GM18867 (cell line): ENCODE measurements at regions not wholly inside any gene's neighbourhood (a gene's known extent, or its start where the extent isn't known, plus 50 kb on each side); places are given as distances from the start of the nearest gene placed in this dataset.

Experiments
- ATAC-seq: cut with Tn5 transposase; IDR thresholded peaks from one replicate; pipeline ENCODE4 v1.9.1; 2021; ENCODE audit warnings: mild to moderate bottlenecking, moderate library complexity; ENCODE audit not compliant: unreplicated experiment

- ATAC-seq = no peak
Measured at GRCh38 chr1:219477861-219478260, 135.0 kb downstream of the ZC3H11B start.

DNA sequence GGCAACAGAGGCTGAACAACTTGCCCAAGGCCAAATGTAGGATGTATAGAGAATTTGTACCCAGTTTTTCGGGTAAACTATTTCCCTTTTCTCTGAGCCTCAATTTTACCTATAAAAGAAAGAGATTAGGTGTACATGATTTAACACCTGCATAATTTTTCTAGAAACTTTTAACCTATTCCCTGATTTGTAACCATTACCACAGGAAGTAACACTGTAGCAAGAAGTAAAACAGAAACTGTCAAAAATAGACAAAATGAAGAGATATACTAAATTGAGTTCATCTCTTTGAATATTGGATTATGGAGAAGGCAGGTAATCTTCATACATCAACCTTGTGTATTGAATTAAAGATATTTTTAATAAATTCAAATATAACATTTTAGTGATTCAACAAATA lies 136.2 kb downstream of the ZC3H11B start:
- ATAC-seq = peak; percentile 56

DNA sequence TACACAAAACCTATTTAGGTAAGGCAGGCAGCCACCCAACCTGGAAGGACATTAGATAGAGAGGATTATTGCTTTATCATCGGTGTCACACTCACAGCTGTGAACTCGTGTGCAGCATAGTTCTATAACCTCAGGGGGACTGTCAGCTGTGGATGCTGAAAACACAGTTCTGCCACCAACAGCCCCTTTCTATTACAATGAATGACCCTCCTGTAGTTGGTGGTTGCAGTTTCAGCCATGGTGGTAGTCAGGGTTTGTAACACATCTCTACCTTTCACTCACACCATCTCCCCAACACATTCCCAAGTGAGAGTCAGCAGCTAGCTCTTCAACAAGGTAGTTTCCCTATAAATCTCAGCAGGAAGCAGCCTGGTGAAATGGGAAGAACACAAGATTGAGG lies 136.8 kb downstream of the ZC3H11B start:
- peak; percentile 92 for ATAC-seq

GRCh38 chr1:219472596-219472995 lies 140.3 kb downstream of the ZC3H11B start:
- peak; percentile 36 for ATAC-seq

DNA sequence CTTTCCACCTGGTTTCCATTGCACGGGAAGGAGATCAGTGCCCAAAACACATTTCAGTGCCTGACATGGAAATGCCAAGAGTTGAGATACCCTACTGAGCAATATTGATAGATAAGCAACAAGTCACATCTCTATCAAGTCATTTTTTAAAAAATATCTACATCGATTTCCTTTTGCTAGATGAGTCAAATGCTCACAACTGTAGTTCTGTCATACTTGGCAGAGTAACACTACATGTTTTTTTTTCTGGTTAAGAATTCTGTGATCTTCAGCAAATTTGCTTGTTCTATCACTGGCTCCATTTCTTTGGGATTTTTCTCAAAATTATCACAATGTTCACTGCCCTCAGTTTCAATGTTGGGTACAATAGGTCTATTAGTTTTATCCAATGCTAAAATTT lies 145.4 kb downstream of the ZC3H11B start:
- no peak for ATAC-seq

- no peak for ATAC-seq
Measured at GRCh38 chr1:219466766-219467165, 146.1 kb downstream of the ZC3H11B start.

- peak; percentile 44 for ATAC-seq
Measured at GRCh38 chr1:219465212-219466093, 147.5 kb downstream of the ZC3H11B start.

DNA sequence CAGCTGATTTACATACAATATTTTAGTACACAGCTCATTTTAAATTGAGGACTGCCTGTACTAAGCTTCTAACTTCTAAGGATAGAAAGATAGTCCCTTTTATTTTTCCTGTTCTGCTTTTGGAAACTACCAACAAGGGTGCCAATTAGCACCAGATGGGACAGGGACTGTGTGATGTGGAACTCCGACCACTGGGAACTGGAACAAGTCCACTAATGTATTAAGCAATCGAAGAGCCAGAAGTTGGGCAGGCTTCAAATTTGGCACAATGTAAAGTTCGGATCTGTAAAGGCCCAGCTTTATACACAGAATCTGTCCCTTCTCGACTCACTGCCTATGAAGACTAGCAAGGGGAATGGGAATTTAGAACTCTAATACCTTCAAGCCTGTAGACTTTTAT lies 149.3 kb downstream of the ZC3H11B start:
- no peak for ATAC-seq

DNA sequence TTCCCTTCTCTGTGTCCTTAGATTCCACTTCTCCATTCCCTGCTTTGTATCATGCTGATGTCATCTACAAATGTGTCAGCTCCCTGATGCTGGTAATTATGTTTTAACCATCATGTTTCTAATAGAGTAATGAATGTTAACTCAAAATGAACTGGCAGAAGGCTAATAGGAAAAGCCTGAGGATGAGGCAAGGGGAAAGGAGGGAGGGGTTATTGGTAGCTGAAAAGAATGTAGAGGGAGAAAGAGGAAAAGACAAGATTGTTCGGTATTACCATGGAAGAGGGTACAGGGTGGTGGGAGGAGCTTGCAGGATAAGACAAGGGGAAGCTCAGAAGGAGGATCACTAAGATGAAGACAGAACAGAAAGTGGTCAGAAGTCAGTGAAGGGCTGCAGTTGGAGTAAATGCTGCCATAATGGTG lies 150.9 kb downstream of the ZC3H11B start:
- ATAC-seq = no peak

- peak; percentile 83 for ATAC-seq
Measured at GRCh38 chr1:219460896-219461815, 151.7 kb downstream of the ZC3H11B start.

- peak; percentile 24 for ATAC-seq
Measured at GRCh38 chr1:219460081-219460895, 152.6 kb downstream of the ZC3H11B start.

DNA sequence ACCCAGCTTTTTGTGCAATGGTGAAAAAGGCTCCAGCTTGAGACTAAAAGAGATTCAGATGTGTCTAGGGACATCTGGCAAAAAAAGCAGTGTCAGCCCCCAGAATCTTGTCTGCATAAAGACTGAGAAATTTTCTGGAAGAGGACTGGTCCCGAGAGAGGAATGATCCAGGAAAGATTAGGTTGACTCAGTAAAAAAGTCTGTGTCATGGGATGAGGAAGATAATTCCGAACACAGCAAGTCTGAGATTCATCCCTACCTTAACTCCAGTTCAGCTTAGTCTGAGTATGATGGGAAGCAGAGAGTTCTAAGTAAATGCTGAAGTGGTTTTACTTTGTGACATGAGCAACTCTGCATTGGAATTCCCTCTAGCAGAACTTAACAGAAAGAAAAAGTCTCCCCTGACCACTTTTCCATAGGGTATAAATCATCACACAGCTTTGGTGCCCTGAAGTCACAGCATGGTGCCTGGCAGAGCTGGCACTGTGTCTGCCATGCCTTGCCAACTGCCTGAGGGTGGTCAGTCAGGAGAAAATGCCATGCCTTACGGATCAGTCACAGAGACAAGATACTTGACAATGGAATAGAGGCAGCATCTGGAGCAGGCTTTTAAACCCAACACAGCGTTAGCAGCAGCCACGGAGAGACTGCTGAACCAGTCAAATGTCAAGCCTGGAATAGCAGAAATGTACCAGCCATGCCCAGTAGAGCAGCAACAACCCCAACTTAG lies 153.4 kb downstream of the ZC3H11B start:
- no peak for ATAC-seq

DNA sequence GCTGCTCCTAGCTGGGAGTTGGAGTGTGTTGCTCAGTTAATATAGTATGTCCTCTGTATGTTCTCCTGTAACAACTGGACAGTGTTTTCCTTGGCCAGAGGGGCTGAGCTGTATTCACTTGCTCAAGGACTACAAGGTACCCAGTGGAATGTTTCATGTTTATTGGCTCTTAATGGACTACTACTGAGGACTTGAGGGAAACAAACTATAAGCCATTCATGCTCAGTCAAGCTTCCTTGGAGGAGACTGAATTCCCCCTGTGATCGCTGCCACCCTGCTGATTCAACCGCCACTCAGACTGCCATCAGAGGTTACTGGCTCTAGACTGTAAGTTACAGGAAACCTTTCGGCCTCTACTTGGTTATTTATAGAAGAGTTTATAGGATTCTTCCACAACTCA lies 166.6 kb downstream of the ZC3H11B start:
- peak; percentile 12 for ATAC-seq

DNA sequence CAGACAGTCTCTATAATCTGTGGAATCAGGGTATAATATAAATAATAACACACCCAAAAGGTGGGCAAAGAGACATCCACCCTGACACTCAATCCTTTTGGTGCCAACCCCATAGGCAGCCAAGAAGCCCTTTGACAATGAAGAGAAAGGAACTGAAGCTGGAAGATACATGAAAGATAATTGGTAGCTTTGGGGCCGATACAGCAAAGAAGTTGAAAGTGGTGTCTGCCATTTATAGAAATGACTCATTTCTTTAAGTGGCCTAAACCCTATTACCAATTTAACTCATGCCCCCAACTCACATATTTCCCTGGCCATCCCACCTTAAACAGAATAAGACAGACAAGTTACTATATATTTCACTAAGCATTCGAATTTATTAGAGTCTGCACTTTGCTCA lies 167.0 kb downstream of the ZC3H11B start:
- peak; percentile 58 for ATAC-seq

GRCh38 chr1:219444474-219444873 lies 168.4 kb downstream of the ZC3H11B start:
- ATAC-seq = no peak

DNA sequence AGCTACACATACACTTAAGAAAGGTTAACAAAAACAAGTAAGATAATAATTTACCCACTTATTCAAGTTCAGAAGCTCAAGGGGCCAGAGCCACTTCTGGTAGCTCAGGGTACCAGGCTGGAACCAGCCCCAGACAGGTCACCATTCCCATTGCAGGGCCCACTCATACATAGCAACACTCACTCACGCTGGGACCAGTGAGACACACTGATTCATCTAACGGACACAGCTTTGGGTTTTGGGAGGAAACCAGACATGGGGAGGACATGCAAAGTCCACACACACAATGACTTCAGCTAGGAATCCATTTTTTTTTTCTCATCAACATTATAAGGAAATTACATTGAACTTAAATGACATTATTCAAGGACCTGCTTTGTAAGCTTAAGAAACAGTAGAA lies 169.1 kb downstream of the ZC3H11B start:
- ATAC-seq = no peak

- ATAC-seq = no peak
Measured at GRCh38 chr1:219442611-219443061, 170.3 kb downstream of the ZC3H11B start.

DNA sequence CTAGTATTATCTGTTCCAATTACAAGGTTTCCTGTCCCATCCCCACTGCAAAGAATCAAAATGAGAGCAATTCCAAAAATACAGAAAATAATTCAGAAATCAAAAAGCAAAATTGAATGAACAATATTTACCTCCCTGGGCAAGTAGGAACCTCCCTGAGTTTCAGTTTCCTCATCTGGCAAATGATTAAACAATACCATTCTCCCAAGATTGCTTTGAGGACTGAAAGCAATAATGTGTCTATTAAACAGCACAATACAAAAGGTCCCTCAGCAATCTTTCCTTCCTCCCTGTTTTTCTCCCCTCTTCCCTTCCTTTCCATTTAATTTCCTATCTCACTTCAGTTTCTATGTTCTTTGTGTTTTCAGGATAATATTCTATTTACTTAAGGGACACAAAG lies 171.0 kb downstream of the ZC3H11B start:
- no peak for ATAC-seq

GRCh38 chr1:219439376-219439775 lies 173.5 kb downstream of the ZC3H11B start:
- no peak for ATAC-seq

DNA sequence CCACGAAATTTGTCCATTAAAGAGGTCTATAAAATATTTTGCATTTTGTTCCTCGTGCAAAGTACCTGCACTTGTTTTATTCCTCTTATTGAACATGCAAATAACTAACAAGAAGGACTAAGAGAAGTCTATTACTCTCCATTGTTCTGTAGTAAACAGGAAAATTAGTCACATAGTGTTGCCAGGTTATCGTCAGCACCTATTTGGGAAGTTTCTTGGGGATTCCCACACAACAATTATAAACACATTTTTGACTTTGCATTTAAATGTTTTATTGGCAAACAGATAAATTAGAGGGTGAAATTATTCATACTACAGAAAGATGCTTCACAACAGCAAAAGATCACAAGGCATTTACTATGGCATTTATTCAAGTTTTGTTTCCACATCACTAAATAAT lies 174.5 kb downstream of the ZC3H11B start:
- no peak for ATAC-seq
